COLO668 (cell line): ENCODE measurements at regions not wholly inside any gene's neighbourhood (a gene's known extent, or its start where the extent isn't known, plus 50 kb on each side); places are given as distances from the start of the nearest gene placed in this dataset.

Experiments used
- DNase-seq: peaks from one replicate; lab custom pipeline; 2025; ENCODE audit not compliant: unreplicated experiment; lab: John Stamatoyannopoulos, UW

GRCh38 chr13:76025392-76025791 is 389.3 kb downstream of the LMO7 start:
- DNase-seq, result no peak

- DNase-seq, result no peak
Observed at GRCh38 chr13:76024151-76024550, 388.0 kb downstream of the LMO7 start.

- no peak for DNase-seq
Observed at GRCh38 chr13:76023652-76024051, 387.5 kb downstream of the LMO7 start.

GRCh38 chr13:76020421-76020955 is 384.4 kb downstream of the LMO7 start:
- no peak for DNase-seq

- peak; percentile 42 for DNase-seq
Observed at GRCh38 chr13:76019421-76020044, 383.4 kb downstream of the LMO7 start.

- no peak for DNase-seq
Observed at GRCh38 chr13:76017861-76018556, 381.9 kb downstream of the LMO7 start.

GRCh38 chr13:76016799-76017400 is 380.8 kb downstream of the LMO7 start:
- peak; percentile 50 for DNase-seq

- DNase-seq, result no peak
Observed at GRCh38 chr13:76014406-76015318, 378.5 kb downstream of the LMO7 start.

GRCh38 chr13:76012091-76012721 is 376.1 kb downstream of the LMO7 start:
- no peak for DNase-seq

- DNase-seq, result no peak
Observed at GRCh38 chr13:76009267-76009890, 373.2 kb downstream of the LMO7 start.

- DNase-seq, result no peak
Observed at GRCh38 chr13:76004416-76004815, 368.3 kb downstream of the LMO7 start.

- DNase-seq, result no peak
Observed at GRCh38 chr13:76000131-76000530, 364.0 kb downstream of the LMO7 start.

GRCh38 chr13:75996582-75996981 is 360.5 kb downstream of the LMO7 start:
- DNase-seq, result no peak

- DNase-seq, result no peak
Observed at GRCh38 chr13:75995966-75996365, 359.8 kb downstream of the LMO7 start.

GRCh38 chr13:75993823-75994222 is 357.7 kb downstream of the LMO7 start:
- DNase-seq, result no peak

GRCh38 chr13:75993241-75993640 is 357.1 kb downstream of the LMO7 start:
- DNase-seq, result no peak

GRCh38 chr13:75986818-75987217 is 350.7 kb downstream of the LMO7 start:
- DNase-seq, result no peak

GRCh38 chr13:75985132-75985531 is 349.0 kb downstream of the LMO7 start:
- no peak for DNase-seq

GRCh38 chr13:75978818-75979217 is 342.7 kb downstream of the LMO7 start:
- no peak for DNase-seq
